Mesothelial cell of epicardium (in vitro differentiated cells): ENCODE measurements at regions not wholly inside any gene's neighbourhood (a gene's known extent, or its start where the extent isn't known, plus 50 kb on each side); places are given as distances from the start of the nearest gene placed in this dataset.
"Not testable (repeated sequence)": the region's sequence is repeated elsewhere in the genome, so short reads cannot be mapped to it uniquely, and the experiment has no call there.

Experiments used
- DNase-seq, 2 experiments: peaks; one replicate each; pipeline ENCODE4 v3.0.0; 2021; ENCODE audit warnings: low spot score in 2 of 2; ENCODE audit not compliant: unreplicated experiment in 2 of 2
- H3K27ac Mint-ChIP-seq: 2 replicates; pipeline ENCODE4 v1.8.0; 2021; ENCODE audit warnings: mixed read lengths
- H3K27me3 Mint-ChIP-seq: 2 replicates; pipeline ENCODE4 v1.8.0; 2021; ENCODE audit warnings: low read depth, mixed read lengths
- H3K36me3 Mint-ChIP-seq: 2 replicates; pipeline ENCODE4 v1.8.0; 2021; ENCODE audit warnings: mixed read lengths
- H3K4me1 Mint-ChIP-seq: 2 replicates; pipeline ENCODE4 v1.8.0; 2021; ENCODE audit warnings: mixed read lengths
- H3K4me3 Mint-ChIP-seq: 2 replicates; pipeline ENCODE4 v1.8.0; 2021; ENCODE audit warnings: mild to moderate bottlenecking, moderate library complexity, mixed read lengths
- H3K9me3 Mint-ChIP-seq: 2 replicates; pipeline ENCODE4 v1.8.0; 2021; ENCODE audit warnings: mixed read lengths
- TF ChIP-seq, protein P1 (sequence below): fragments of 200-600 bp; sonication (generic); IDR thresholded peaks from one replicate; pipeline ENCODE4 v1.5.0; 2021; ENCODE audit warnings: antibody characterized with exemption; ENCODE audit not compliant: unreplicated experiment

- Mint-ChIP-seq H3K4me1 (no peaks in the 10 kb centered on the region), H3K4me3 (no peak overlapping the region)
These were observed 316.9 kb upstream of the LRRTM4 start for GRCh38 chr2:77839102-77839501.

GRCh38 chr2:77862120-77862519 is 339.9 kb upstream of the LRRTM4 start:
- Mint-ChIP-seq H3K27me3 (no peaks in the 10 kb centered on the region), H3K4me1 (peaks cover 15% of the 10 kb centered on the region), H3K9me3 (peaks cover 15% of the 10 kb centered on the region), H3K4me3 (no peak overlapping the region), H3K27ac (no peak overlapping the region), H3K36me3 (peaks cover 1% of the 10 kb centered on the region)
- TF ChIP-seq, protein P1, sequence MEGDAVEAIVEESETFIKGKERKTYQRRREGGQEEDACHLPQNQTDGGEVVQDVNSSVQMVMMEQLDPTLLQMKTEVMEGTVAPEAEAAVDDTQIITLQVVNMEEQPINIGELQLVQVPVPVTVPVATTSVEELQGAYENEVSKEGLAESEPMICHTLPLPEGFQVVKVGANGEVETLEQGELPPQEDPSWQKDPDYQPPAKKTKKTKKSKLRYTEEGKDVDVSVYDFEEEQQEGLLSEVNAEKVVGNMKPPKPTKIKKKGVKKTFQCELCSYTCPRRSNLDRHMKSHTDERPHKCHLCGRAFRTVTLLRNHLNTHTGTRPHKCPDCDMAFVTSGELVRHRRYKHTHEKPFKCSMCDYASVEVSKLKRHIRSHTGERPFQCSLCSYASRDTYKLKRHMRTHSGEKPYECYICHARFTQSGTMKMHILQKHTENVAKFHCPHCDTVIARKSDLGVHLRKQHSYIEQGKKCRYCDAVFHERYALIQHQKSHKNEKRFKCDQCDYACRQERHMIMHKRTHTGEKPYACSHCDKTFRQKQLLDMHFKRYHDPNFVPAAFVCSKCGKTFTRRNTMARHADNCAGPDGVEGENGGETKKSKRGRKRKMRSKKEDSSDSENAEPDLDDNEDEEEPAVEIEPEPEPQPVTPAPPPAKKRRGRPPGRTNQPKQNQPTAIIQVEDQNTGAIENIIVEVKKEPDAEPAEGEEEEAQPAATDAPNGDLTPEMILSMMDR, result no peak
- no peak for DNase-seq

More at GRCh38 chr2:77839102-77839501, 316.9 kb upstream of the LRRTM4 start:
- Mint-ChIP-seq H3K27me3 (no peaks in the 10 kb centered on the region), H3K36me3 (peaks cover 5% of the 10 kb centered on the region), H3K9me3 (peaks cover 33% of the 10 kb centered on the region), H3K27ac (no peak overlapping the region)
- TF ChIP-seq, protein P1, result no peak
- no peak for DNase-seq

- Mint-ChIP-seq H3K9me3 (peaks cover 6% of the 10 kb centered on the region), H3K4me3 (no peak overlapping the region), H3K27ac (no peak overlapping the region), H3K4me1 (peaks cover 9% of the 10 kb centered on the region), H3K36me3 (no peaks in the 10 kb centered on the region), H3K27me3 (no peaks in the 10 kb centered on the region)
- TF ChIP-seq, protein P1, result no peak
- DNase-seq, result no peak
These were observed 342.2 kb upstream of the LRRTM4 start for GRCh38 chr2:77864426-77864825.

GRCh38 chr2:77866661-77867060 is 344.5 kb upstream of the LRRTM4 start:
- Mint-ChIP-seq H3K27ac (no peak overlapping the region), H3K9me3 (peaks cover 8% of the 10 kb centered on the region), H3K4me3 (no peak overlapping the region), H3K27me3 (no peaks in the 10 kb centered on the region), H3K4me1 (peaks cover 8% of the 10 kb centered on the region), H3K36me3 (no peaks in the 10 kb centered on the region)
- no peak for DNase-seq
- TF ChIP-seq, protein P1, result no peak

- DNase-seq, result no peak
- Mint-ChIP-seq H3K27me3 (no peaks in the 10 kb centered on the region), H3K27ac (no peak overlapping the region), H3K36me3 (no peaks in the 10 kb centered on the region), H3K4me1 (peaks cover 6% of the 10 kb centered on the region), H3K4me3 (no peak overlapping the region), H3K9me3 (peaks cover 11% of the 10 kb centered on the region)
- TF ChIP-seq, protein P1, result no peak
These were observed 345.0 kb upstream of the LRRTM4 start for GRCh38 chr2:77867146-77867545.

DNA sequence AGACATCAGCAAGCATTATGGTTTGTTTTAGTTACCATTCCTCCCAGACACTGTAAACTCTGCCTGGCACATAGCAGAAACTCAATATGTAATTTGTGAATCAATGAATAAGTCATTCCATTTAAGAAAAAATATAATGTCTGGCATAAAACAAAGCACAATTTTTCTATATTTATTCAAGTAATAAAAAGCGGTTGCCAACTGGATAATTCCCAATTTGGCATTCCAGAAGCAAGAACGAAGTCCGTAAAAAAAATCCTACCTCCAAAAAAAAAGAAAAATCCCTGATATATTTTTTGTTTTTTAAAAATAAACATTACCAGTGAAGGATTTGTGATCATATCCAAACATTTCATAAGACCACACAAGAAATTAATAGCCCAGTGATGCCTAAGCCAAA is 351.3 kb upstream of the LRRTM4 start:
- no peaks in the 10 kb centered on the region for H3K27me3 Mint-ChIP-seq
- H3K9me3 Mint-ChIP-seq, result peaks cover 17% of the 10 kb centered on the region
- H3K4me3 Mint-ChIP-seq, result no peak overlapping the region
- peaks cover 14% of the 10 kb centered on the region for H3K4me1 Mint-ChIP-seq
- H3K36me3 Mint-ChIP-seq, result no peaks in the 10 kb centered on the region
- no peak overlapping the region for H3K27ac Mint-ChIP-seq
- TF ChIP-seq, protein P1, result no peak
- DNase-seq, result no peak

DNA sequence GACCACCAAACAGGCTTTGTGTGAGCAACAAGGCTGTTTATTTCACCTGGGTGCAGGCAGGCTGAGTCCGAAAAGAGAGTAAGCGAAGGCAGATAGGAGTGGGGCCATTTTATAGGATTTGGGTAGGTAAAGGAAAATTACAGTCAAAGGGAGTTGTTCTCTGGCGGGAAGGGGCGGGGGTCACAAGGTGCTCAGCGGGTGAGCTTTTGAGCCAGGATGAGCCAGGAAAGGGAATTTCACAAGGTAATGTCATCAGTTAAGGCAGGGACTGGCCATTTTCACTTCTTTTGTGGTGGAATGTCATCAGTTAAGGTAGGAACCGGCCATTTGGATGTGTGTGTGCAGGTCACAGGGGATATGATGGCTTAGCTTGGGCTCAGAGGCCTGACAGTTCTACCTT is 378.0 kb upstream of the LRRTM4 start:
- DNase-seq, H3K27ac Mint-ChIP-seq, H3K9me3 Mint-ChIP-seq: not testable (repeated sequence)

More for the DNA sequence above, 378.0 kb upstream of the LRRTM4 start:
- H3K36me3 Mint-ChIP-seq, H3K4me1 Mint-ChIP-seq, H3K27me3 Mint-ChIP-seq, H3K4me3 Mint-ChIP-seq: not testable (repeated sequence)
